ENCODE measurements at regions not wholly inside any gene's neighbourhood (a gene's known extent, or its start where the extent isn't known, plus 50 kb on each side); places are given as distances from the start of the nearest gene placed in this dataset.

DNA sequence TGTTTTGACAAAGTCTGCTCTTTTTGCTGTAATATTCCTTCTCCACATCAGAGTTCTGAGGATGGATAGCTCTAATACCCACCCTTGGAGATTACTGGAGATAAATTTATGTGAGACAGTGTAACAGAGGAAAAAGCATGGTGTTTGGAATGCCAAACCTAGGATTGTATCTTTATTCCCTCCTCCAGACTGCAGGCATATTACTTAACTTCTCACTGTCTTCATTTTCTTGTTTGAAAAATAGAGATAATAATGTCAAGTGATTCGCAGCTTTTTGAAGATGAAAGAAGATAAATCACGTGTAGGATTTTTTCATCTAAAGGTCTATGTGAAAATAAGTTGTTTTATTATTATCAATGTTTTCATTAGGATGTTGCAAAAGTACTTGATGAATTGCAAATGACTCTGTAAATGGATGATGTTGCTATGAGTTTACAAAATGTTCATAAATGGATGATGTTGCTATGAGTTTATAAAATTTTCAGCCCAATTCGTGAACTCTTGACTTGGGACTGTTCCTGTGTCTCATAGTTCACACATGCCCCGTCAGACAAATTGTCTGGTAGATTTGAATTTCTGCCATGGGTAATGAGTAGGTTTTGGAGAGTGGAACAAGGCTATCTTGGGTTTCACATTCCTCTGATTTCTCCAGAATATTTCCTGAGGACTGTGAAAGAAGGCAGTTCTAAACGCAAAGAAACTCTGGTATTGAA lies 113.1 kb upstream of the IGFBP3 start:
- ChIA-PET RAD21 (ENCODE audit: low non-redundant PET in 1 of 2, low total read pairs in 2 of 2, uncharacterized antibody in 2 of 2, unreplicated experiment in 2 of 2) (no interaction called here), POLR2A (no interaction called here)

DNA sequence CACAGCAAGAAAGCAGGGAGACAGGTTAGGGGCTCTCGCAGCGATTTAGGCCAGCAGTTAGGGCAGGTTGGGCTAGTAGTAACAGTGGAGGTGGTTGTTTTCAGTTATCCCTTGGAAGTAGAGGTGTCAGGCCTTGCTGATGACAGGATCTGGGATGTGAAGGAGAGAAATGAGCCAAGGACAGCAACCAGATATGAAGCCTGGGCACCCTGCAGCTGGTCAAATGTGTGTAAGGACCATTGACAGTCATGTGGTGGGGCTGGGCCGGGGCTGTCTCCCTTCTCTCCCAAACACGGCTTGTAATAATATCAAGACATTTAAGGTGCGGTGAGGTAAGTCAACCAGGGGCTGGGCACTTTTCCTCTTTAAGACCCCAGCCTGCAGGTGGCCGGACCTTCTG lies 112.5 kb upstream of the IGFBP3 start:
- BruUV-seq (replicated peaks) = no TSS peak
- Histone ChIP-seq H3K4me1 (ENCODE audit: control insufficient read depth in 1 of 2, insufficient read depth in 2 of 2, low read length in 2 of 2) (no peaks in the 10 kb centered on the region), H2AFZ (ENCODE audit: low read depth, low read length, poor library complexity, severe bottlenecking) (no peak overlapping the region), H3K36me3 (ENCODE audit: control insufficient read depth in 1 of 2, insufficient read depth in 2 of 2, low read length in 2 of 2) (no peaks in the 10 kb centered on the region), H4K20me1 (ENCODE audit: insufficient read depth) (no peaks in the 10 kb centered on the region), H3K4me2 (ENCODE audit: low read length) (no peak overlapping the region), H3K27ac (ENCODE audit: low read depth, low read length) (no peak overlapping the region), H3K4me3 (replicated peaks in 1 of 2; ENCODE audit: low read depth in 1 of 2, low read length in 2 of 2) (no peak overlapping the region), H3K9me3 (ENCODE audit: control insufficient read depth in 1 of 2, insufficient read depth in 1 of 2, low read depth in 1 of 2, low read length in 2 of 2) (no peaks in the 10 kb centered on the region), H3K9ac (ENCODE audit: low read length) (no peak overlapping the region), H3K79me2 (ENCODE audit: insufficient read depth, low read length) (no peaks in the 10 kb centered on the region), H3K9me2 (ENCODE audit: insufficient read depth) (no peaks in the 10 kb centered on the region), H3K27me3 (ENCODE audit: insufficient read depth, low read length) (no peaks in the 10 kb centered on the region)
- CTCF ChIA-PET = no interaction called here
- intact Hi-C loops (cut with micrococcal nuclease) = no loop called here
- DNase-seq (ENCODE audit: low read depth, low spot score) (no peak), ATAC-seq (no peak)
- RAD21 ChIA-PET (ENCODE audit: low non-redundant PET in 1 of 2, low total read pairs in 2 of 2, uncharacterized antibody in 2 of 2, unreplicated experiment in 2 of 2) = no interaction called here
- POLR2A ChIA-PET = no interaction called here
- TF ChIP-seq ZFX (IDR thresholded peaks at IDR 0.05) (no peak), EZH2 (IDR thresholded peaks at IDR 0.05) (no peak), EZH2phosphoT487 (IDR thresholded peaks at IDR 0.05; ENCODE audit: borderline replicate concordance) (no peak), YY1 (IDR thresholded peaks at IDR 0.05; ENCODE audit: extremely low read depth, insufficient replicate concordance, low read depth, low read length) (no peak), JUND (IDR thresholded peaks at IDR 0.05) (no peak), CEBPB (IDR thresholded peaks at IDR 0.05; ENCODE audit: low read depth) (no peak), MAX (IDR thresholded peaks at IDR 0.05) (no peak), POLR2AphosphoS5 (IDR thresholded peaks at IDR 0.05; ENCODE audit: low read depth, low read length) (no peak), ELF1 (IDR thresholded peaks at IDR 0.05; ENCODE audit: borderline replicate concordance, low read depth) (no peak), TCF7L2 (IDR thresholded peaks at IDR 0.05; ENCODE audit: borderline replicate concordance, extremely low read depth, insufficient read depth, insufficient read length) (no peak), EGR1 (IDR thresholded peaks at IDR 0.05; ENCODE audit: low read depth) (no peak), ZNF274 (IDR thresholded peaks at IDR 0.05; ENCODE audit: low read depth, low read length) (no peak), SP1 (IDR thresholded peaks at IDR 0.05; ENCODE audit: low read depth) (no peak), ATF3 (IDR thresholded peaks at IDR 0.05) (no peak)
- TF ChIP-seq, protein P1, sequence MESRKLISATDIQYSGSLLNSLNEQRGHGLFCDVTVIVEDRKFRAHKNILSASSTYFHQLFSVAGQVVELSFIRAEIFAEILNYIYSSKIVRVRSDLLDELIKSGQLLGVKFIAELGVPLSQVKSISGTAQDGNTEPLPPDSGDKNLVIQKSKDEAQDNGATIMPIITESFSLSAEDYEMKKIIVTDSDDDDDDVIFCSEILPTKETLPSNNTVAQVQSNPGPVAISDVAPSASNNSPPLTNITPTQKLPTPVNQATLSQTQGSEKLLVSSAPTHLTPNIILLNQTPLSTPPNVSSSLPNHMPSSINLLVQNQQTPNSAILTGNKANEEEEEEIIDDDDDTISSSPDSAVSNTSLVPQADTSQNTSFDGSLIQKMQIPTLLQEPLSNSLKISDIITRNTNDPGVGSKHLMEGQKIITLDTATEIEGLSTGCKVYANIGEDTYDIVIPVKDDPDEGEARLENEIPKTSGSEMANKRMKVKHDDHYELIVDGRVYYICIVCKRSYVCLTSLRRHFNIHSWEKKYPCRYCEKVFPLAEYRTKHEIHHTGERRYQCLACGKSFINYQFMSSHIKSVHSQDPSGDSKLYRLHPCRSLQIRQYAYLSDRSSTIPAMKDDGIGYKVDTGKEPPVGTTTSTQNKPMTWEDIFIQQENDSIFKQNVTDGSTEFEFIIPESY (IDR thresholded peaks at IDR 0.05; ENCODE audit: extremely low read depth, insufficient replicate concordance, low read length) = no peak

More for the DNA sequence above, 113.1 kb upstream of the IGFBP3 start:
- H4K20me1 ChIP-seq (ENCODE audit: insufficient read depth) = no peaks in the 10 kb centered on the region
- H3K9ac ChIP-seq (ENCODE audit: low read length) = no peak overlapping the region
- no peaks in the 10 kb centered on the region for H3K27me3 ChIP-seq (ENCODE audit: insufficient read depth, low read length)
- TF ChIP-seq, protein P1 (IDR thresholded peaks at IDR 0.05; ENCODE audit: extremely low read depth, insufficient replicate concordance, low read length) = no peak
- H3K79me2 ChIP-seq (ENCODE audit: insufficient read depth, low read length) = no peaks in the 10 kb centered on the region
- no peaks in the 10 kb centered on the region for H3K4me1 ChIP-seq (ENCODE audit: control insufficient read depth in 1 of 2, insufficient read depth in 2 of 2, low read length in 2 of 2)
- H3K9me3 ChIP-seq (ENCODE audit: control insufficient read depth in 1 of 2, insufficient read depth in 1 of 2, low read depth in 1 of 2, low read length in 2 of 2) = no peaks in the 10 kb centered on the region
- intact Hi-C loops (cut with micrococcal nuclease) = no loop called here
- no TSS peak for BruUV-seq (replicated peaks)
- ATAC-seq (no peak), DNase-seq (ENCODE audit: low read depth, low spot score) (no peak)
- H2AFZ ChIP-seq (ENCODE audit: low read depth, low read length, poor library complexity, severe bottlenecking) = no peak overlapping the region
- CTCF ChIA-PET = no interaction called here
- no peak overlapping the region for H3K27ac ChIP-seq (ENCODE audit: low read depth, low read length)
- no peaks in the 10 kb centered on the region for H3K36me3 ChIP-seq (ENCODE audit: control insufficient read depth in 1 of 2, insufficient read depth in 2 of 2, low read length in 2 of 2)
- H3K4me3 ChIP-seq (replicated peaks in 1 of 2; ENCODE audit: low read depth in 1 of 2, low read length in 2 of 2) = no peak overlapping the region
- H3K9me2 ChIP-seq (ENCODE audit: insufficient read depth) = no peaks in the 10 kb centered on the region
- H3K4me2 ChIP-seq (ENCODE audit: low read length) = no peak overlapping the region
